GM21529 (cell line): ENCODE measurements at regions not wholly inside any gene's neighbourhood (a gene's known extent, or its start where the extent isn't known, plus 50 kb on each side); places are given as distances from the start of the nearest gene placed in this dataset.

Experiments used
- ATAC-seq: cut with Tn5 transposase; IDR thresholded peaks from one replicate; pipeline ENCODE4 v1.9.1; 2021; ENCODE audit not compliant: unreplicated experiment

- no peak for ATAC-seq
These were observed 176.9 kb downstream of the FGF1 start for GRCh38 chr5:142509026-142509425.

GRCh38 chr5:142508591-142508990 is 177.3 kb downstream of the FGF1 start:
- no peak for ATAC-seq

- peak; percentile 53 for ATAC-seq
These were observed 178.1 kb downstream of the FGF1 start for GRCh38 chr5:142507531-142508372.

- no peak for ATAC-seq
These were observed 179.1 kb downstream of the FGF1 start for GRCh38 chr5:142506756-142507155.

- ATAC-seq: no peak
These were observed 179.8 kb downstream of the FGF1 start for GRCh38 chr5:142506046-142506445.

GRCh38 chr5:142501890-142502289 is 177.1 kb upstream of the SPRY4 start:
- ATAC-seq: no peak

- no peak for ATAC-seq
These were observed 175.5 kb upstream of the SPRY4 start for GRCh38 chr5:142500227-142500905.

GRCh38 chr5:142499591-142500226 is 174.9 kb upstream of the SPRY4 start:
- ATAC-seq: no peak

- ATAC-seq: no peak
These were observed 173.5 kb upstream of the SPRY4 start for GRCh38 chr5:142498298-142498697.

GRCh38 chr5:142495531-142495930 is 170.7 kb upstream of the SPRY4 start:
- no peak for ATAC-seq

GRCh38 chr5:142493875-142494518 is 169.2 kb upstream of the SPRY4 start:
- no peak for ATAC-seq

GRCh38 chr5:142492781-142493281 is 168.0 kb upstream of the SPRY4 start:
- ATAC-seq: no peak

- ATAC-seq: no peak
These were observed 166.9 kb upstream of the SPRY4 start for GRCh38 chr5:142491679-142492078.

GRCh38 chr5:142491270-142491669 is 166.4 kb upstream of the SPRY4 start:
- no peak for ATAC-seq

- no peak for ATAC-seq
These were observed 161.8 kb upstream of the SPRY4 start for GRCh38 chr5:142486581-142486980.

GRCh38 chr5:142486020-142486419 is 161.2 kb upstream of the SPRY4 start:
- no peak for ATAC-seq

- ATAC-seq: no peak
These were observed 160.1 kb upstream of the SPRY4 start for GRCh38 chr5:142484821-142485387.

- no peak for ATAC-seq
These were observed 157.4 kb upstream of the SPRY4 start for GRCh38 chr5:142482207-142482606.

- no peak for ATAC-seq
These were observed 156.6 kb upstream of the SPRY4 start for GRCh38 chr5:142481410-142481809.

- ATAC-seq: no peak
These were observed 155.2 kb upstream of the SPRY4 start for GRCh38 chr5:142479854-142480519.
